ENCODE measurements at regions not wholly inside any gene's neighbourhood (a gene's known extent, or its start where the extent isn't known, plus 50 kb on each side); places are given as distances from the start of the nearest gene placed in this dataset.
"Not testable (repeated sequence)": the region's sequence is repeated elsewhere in the genome, so short reads cannot be mapped to it uniquely, and the experiment has no call there.

DNA sequence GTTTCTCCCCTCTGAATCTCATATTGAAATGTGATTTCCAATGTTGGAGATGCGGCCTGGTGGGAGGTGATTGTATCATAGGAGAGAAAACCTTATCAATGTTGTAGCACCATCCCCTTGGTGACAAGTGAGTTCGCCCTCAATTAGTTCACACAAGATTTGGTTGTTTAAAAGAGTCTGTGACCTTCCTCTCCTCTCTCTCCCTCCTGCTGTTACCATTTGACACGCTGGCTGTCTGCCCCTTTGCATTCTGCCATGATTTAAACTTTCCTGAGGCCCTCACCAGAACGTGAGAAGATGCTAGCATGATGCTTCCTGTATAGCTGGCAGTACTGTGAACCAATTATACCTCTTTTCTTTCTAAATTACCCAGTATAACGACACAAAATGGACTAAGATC is 730.9 kb upstream of the PRMT6 start:
- DNase-seq: no peak

DNA sequence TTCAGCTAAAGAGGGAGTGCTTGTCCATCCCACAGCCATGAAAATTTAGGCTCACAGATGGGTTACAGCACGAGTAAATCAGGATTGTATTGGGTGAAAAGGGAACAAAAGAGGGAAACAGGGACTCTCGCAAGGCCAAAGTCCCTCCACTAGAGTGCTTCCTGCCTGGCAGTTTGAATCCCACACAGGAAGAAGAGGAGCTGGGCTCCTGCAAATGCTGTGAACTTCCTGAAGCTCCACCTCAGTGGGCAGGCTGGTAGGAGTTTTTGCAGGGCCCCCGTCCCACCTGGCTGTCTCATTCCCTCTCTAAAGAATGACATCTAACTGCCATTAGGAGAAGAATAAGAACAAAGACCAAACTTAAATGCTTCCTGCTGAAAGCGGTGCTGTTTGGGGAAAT is 712.0 kb upstream of the PRMT6 start:
- DNase-seq: no peak

DNA sequence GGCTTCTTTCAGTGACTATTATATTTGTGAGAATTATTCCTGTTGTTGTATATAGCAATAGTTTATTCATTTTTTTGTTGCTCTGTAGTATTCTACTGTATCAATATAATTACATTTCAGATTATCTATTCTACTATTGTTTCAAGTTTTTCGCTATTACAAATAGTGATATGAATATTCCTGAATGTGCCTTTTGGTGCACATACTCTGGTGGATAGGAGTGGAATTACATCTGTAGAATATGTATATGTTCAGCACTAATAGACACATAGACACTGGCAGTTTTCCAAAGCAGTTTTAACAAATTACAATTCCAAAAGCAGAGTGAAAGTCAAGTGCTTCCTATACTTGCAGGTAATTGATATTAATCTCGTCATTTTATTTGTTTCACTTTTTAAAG is 696.2 kb upstream of the PRMT6 start:
- no peak for DNase-seq

DNA sequence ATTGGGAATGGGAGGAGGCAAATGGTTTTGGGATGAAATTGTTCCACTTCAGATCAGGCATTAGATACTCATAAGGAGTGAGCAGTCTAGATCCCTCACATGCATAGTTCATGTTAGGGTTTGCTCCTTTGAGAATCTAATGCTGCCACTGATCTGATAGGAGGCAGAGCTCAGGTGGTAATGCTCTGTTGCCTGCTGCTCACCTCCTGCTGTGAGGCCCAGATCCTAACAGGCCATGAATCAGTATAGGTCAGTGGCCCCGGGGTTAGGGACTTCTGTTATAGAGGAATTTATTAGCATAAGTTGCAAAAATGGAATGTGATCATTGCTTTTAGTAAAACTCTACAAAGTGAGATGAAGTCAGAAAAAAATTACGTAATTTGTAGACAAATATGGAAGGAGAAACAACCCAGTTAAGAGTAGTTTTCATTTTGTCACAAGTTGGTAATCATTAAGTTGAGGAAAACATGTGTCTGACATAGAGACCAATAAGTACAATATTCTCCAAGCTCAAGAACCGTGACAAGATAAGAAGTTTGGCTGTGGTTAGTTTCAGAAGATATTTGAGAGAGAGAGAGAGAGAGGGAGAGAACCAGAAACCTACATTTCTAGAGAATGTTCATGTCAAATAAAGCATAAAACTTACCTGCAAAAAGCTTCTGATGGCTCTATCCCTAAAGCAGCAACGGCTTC is 689.7 kb upstream of the PRMT6 start:
- DNase-seq: no peak

DNA sequence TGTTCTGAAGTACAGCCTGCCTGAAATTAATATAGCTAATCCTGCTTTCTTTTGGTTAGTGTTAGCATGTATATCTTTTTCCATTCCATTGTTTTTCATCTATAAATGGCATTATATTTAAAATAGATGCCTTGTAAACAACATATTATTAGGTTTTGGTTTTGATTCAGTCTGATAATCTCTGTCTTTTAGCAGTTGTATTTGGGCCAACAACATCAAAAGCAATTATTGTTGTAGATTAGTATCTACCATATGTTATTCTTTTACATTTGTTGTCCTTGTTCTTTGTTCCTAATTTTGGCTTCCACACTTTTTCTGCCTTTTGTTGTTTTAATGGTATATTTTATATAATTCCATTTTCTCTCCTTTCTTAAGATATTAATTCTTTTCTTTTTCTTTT is 678.2 kb upstream of the PRMT6 start:
- DNase-seq: no peak

DNA sequence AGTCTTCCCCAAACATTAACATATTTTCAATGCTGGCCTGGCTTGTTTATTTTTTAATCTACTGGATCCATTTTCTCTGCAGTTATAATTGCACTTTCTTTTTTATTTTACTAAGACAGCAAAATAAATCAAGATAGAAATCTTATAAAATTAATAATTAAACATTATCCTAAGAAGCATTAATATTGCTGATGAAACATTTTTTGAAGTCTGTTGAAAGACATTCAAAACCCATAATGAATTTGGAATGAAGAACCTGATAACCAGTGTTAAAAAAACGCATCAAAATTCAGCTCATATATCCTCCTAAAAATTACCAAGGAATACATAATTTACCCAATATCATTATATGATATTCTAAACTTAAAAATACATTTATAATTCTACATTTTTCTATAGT is 675.7 kb upstream of the PRMT6 start:
- no peak for DNase-seq

DNA sequence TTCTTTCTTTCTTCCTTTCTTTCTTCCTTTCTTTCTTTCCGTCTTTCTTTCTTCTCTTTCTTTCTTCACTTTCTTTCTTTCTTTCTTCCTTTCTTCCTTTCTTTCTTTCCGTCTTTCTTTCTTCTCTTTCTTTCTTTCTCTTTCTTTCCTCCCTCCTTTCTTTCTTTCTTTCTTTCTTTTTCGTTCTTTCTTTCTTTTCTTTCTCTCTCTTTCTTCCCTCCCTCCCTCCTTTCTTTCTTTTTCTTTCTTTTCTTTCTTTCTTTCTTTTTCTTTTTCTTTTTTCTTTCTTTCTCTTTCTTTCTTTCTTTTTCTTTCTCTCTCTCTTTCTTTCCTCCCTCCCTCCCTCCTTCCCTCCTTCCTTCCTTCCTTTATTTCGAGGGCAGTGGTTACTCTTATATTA is 667.3 kb upstream of the PRMT6 start:
- DNase-seq: not testable (repeated sequence)

DNA sequence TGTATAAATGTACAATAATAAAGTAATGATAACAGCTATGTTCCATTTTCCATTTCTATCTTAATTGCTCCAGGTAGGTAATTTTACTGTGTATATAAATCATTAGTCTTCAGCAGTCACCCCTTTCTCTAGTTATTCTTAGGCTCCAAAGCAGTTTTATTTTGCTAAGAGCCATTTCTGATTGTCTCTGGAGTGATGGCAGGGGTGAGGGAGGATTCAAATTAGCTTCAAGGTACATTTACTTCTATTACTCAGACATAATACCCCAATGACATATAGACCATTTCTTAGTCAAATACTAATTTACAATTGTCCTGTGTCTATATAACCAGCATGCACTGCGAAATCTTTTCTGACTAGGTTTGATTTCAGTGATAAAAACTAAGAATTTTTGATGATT is 663.4 kb upstream of the PRMT6 start:
- no peak for DNase-seq

DNA sequence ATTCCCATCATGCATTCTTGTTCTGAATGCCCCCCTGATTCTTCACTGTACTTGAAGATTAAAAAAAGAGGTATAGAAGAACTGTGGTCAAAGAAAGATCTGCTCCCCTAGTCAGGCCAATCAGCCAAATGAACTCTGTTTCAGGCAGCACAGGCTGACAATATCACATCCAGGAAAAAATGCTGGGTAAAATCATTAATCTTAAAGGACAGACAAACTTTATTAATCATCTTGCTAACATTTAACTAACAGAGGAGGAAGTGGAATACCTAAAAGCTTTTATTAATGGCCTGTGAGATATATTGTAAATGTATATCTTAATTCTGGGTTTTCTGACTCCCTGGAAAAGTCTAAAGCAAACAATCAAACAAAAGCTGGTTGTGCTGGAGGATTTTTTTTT is 660.5 kb upstream of the PRMT6 start:
- no peak for DNase-seq

DNA sequence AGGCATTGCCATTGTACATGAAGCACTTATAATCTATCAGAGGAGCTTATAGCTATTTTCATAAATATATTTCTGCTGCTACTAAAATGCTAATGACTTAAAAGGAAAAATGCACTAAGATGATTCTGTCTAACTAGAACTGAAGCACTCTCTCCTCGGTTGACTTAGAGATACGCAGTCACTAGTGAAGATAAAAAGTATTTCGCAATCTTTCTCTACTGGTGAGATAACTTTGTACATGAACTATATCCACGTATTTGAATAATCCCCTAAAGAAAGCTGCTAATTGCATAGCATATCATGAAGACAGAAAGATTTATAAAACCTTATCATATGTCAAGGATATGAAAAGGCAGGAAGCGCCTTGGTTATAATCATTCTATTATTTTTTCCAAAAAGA is 658.1 kb upstream of the PRMT6 start:
- no peak for DNase-seq

DNA sequence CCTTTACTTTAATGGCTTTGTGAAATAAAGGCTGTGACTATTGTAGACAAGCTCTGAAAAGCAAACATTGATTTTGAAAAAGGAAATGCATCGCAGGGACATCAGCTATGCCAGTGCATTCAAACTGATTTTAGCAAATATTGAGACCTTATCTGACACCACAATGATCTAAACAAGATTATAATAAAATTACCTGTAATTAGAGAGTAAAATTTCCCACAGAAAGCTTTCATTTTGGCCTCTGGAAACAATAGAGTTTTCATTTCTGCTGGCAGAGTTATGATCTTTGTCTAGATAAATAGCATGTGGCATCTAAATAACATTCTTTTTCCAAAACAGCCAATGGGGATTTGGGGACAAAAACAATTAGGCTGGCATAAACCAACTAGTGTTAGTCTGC is 650.4 kb upstream of the PRMT6 start:
- DNase-seq: no peak

DNA sequence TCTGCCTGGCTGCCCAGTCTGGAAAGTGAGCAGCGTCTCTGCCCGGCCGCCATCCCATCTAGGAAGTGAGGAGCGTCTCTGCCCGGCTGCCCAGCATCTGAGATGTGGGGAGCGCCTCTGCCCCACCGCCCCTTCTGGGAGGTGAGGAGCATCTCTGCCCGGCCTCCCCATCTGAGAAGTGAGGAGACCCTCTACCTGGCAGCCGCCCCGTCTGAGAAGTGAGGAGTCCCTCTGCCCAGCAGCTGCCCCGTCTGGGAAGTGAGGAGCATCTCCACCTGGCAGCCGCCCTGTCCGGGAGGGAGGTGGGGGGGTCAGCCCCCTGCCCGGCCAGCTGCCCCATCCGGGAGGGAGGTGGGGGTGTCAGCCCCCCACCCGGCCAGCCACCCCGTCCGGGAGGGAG is 644.2 kb upstream of the PRMT6 start:
- DNase-seq: not testable (repeated sequence)

DNA sequence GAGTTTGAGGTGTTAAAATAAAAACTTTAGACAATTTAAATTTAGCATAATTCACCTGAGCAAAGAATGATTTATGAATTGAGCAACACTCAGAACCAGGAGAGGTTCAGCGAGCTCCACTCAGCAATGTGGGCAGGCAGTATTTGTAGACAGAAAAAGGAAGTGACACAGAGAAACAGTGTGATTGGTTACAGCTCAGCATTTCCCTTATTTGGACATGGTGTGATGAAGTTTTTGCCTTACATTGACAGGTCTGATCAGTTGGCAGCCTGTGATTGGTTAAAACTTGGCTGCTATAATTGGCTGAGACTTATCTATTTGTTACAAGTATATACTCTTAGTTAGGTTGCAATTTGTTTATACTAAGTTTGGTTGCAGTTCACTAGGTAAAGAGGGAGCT is 621.2 kb upstream of the PRMT6 start:
- no peak for DNase-seq

DNA sequence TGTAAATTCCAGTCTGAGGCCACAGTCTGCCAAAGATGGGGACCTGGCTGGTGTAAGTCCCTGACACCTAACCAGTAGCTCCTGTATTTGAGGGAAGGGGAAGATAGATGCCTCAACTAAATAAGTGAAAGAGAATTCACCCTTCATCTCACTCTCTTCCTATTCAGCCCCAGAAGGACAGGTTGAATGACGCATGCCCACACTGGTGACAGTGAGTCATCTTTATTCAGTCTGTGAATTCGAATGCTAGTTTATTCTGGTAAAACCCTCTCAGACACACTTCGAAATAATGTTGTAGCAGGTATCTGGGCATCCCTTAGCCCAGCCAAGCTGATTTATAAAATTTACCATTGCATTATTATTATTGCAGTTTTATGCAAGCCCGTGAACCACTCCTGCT is 617.0 kb upstream of the PRMT6 start:
- no peak for DNase-seq

DNA sequence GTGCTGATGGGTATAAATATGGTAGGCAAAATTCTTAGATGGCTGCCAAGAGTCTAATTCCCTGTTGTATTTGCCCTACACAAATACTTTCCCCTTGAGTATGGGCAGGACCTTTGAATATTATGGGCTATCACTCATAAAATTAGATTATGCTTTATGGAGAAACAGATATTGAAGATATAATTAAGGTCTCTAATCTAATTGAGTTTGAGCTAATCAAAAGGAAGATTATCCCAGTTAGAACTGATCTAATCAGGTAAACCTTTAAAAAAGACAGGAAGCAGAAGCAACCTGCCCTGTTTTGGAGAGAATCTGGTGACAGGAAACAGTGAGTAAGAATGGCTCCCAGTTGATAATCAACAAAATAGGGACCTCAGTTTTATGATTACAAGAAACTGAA is 609.0 kb upstream of the PRMT6 start:
- DNase-seq: no peak

DNA sequence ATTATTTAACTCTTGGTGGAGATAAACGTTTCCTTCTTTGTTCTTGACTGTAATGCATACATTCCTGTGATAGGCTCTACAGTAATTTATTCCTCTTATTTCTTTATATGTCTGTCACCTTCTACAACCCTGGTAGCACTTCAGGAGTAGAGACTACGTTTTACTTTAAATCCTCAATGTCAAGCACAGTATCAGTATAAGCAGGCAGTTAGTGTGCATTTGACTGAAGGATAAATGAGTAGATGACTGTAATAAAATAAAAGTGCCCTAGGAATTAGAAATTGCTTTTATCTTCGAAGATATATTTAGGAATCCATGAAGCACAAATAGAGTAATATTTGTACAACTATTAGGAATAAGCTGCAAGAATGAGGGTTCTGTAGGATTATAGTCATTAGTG is 599.6 kb upstream of the PRMT6 start:
- DNase-seq: no peak

DNA sequence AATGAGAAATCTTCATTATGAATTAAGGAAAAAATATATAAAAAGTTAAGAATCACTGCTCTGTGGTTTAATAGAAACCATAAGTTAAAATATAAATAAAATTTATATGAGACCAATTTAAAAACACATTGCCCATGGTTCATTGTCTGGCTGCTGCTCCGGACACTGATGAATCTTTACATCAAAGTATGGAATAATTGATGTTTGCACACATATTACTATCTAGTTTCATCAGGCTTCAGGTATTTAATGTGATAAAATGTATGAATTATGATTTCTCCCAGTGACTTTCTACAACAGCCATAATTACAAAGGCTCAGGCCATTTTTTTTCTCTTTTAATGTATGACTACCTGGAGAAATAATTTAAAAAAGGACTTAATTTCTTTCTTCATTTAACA is 599.1 kb upstream of the PRMT6 start:
- no peak for DNase-seq

DNA sequence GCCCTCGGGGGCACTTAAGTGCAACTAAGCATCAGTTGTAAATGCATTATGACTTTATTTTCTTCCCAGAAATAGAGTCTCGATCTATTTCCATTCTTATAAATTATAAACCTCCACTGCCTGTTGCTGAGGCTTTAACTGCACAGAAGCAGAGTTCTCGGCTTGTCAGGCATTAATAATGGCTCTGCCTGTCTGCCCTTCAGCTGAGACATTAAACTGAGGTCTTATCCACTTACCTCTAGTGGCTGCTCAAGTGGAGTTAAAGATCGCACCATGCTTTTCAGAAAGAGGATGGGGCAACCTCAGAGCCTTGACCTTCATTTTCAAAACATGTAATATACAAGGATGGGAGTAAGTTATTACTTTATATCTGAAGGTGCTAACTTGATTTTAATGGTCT is 597.6 kb upstream of the PRMT6 start:
- DNase-seq: no peak

DNA sequence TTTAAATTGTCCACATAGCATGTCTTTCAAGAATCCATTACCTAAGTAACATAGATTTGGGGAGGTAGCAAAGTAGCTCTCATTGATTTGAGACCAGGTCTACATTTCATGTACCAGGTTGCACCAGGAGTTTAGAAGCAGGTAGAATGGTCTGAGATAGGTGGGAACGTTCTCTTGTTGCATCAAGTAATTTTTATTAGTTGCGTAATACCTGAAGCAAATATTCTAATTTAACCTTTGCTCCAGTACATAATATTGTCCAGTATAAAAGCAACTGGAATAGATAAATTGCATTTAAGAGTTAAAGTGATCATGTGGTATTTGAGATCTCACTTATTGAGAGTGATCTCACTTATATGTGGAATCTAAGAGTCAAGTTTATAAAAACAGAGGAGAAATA is 597.1 kb upstream of the PRMT6 start:
- DNase-seq: no peak

DNA sequence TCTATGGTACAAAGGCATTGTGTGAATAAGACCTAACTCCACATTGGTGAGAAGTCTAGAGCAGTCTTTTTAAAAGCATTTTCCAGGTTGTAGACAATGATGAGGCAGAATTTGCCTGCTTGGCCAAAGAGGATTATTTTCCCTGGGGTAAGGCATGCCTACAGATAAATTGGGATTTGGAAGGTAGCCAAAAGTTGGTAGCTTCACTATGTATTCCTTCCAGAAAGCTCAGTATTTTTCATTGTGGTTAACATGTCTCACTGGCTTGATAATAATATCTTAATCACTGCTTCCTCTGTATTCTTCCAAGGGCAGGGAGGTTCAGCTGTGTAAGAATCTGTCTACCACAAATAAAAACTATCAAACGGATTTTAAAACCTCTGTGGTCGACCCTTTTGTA is 590.8 kb upstream of the PRMT6 start:
- DNase-seq: no peak

DNA sequence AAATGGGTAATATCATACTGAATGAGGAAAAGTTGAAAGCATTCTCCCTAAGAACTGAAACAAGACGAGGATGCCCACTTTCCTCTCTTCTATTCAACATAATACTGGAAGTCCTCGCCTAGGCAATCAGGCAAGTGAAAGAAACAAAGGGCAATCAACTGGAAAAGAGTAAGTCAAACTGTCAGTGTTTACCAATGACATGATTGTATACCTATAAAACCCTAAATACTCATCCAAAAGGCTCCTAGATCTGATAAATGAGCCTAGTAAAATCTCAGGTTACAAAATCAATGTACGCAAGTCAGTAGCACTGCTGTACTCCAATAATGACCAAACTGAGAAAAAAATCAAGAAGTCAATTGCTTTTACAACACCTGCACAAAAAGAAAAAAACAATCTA is 575.8 kb upstream of the PRMT6 start:
- DNase-seq: no peak

DNA sequence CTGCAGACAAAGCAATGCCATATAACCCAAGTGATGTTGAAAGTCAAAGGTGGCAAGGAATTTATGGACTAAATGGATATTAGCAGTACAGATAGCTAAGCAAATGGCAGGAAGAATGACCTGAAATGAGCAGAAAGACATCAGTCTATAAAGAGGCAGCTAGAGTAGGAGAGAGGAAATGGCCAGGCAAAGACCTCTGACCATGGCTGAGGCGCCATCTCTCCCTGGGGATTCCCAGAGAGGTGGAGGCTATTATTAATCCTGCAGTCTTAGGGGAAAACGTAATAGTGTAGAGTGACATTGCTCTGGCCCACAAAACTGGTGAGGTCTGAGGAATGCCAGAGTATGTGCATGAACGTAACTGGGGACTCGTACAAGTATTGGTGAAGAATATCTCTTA is 563.6 kb upstream of the PRMT6 start:
- DNase-seq: no peak

DNA sequence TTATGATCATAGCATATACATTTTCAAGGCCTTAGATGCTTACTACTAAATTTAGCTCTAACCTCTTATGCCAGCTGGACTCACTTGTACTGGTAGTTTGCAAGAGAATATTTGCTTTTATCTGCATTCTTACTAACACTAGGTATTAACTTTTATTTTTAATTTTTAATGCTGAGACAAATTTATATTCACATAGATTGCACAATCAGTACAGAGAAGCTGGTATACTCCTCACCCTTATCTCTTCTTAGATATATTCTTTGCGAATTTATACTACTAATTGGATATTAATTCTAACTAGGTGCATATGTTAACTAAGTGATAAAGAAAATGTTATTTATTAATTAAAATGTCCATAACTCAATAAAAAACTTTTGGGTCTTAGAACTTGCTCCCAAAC is 561.8 kb upstream of the PRMT6 start:
- no peak for DNase-seq

DNA sequence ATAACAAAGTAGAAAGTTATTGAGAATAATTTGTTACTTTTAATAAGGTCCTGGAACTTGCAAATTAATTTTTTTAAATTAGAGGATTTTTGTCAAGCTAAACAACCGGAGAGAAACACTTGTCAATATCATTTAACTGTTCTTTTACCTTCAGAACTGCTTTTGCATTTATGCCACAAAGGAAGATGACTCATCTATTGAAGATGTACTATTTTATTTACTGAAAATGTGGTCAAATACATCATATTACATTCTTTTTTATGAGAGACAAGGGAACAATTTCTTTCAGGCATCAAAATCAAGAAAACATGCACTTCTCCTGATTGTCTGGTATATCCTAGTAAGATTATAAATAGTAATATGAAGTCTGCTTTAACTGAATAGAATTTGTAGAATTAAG is 558.2 kb upstream of the PRMT6 start:
- no peak for DNase-seq

DNA sequence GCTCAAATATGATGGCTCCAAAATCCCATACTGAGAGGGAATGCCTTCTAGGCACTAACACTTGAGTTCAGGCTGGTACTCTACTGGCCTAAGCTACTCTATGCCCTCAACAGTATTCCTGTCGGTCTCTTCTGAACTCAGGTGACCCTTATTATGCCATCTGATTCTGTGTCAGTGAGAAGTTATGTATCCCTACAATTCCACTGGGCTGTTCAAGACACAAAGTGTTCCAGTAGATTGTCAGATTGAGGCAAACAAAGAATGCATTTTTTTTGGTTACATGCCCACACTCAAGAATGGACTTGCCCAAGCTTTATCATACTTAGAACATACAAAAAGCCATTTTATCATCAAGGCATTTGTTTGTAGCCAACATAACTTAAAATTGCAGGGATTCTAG is 553.8 kb upstream of the PRMT6 start:
- no peak for DNase-seq

DNA sequence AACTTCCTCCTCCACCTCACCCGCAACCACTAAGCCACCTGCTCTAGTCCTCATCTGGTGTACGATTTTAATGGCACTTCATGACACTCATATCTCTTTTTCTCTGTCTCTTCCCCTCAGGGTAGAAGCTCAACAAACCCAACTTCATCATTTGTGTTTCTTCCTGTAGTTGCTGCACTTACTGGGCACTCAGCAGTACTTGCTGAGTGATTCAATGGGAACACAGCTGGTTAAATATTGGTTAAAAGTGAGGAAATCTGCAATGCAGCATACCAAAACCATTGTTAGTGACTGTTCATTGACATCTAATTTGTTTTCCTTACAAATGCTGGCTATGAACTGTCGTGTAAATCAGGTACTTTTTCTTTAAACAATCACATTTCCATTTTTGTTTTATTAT is 541.1 kb upstream of the PRMT6 start:
- DNase-seq: no peak
